ENCODE measurements at regions not wholly inside any gene's neighbourhood (a gene's known extent, or its start where the extent isn't known, plus 50 kb on each side); places are given as distances from the start of the nearest gene placed in this dataset.

DNA sequence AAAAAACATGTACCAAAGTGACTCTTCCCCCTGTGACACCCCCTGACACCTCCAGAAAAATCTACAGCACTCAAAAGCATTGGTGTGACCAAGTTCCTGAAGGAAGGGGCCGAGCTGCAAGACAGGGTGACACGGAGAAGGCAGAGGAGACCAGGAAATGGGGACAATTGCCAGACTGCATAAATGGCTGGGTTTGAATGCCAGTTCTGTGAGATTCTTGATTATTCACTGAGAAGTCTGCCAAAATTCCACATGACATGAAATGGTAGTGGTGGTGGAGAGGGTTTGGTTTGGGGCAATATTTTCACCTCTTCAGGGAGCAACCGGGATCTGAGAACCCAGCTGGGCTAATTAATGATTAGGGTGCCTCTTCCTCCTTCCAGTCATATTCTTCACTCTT lies 178.5 kb downstream of the ARL4C start:
- no peaks in the 10 kb centered on the region for H3F3A ChIP-seq (ENCODE audit: insufficient read depth, low read length)
- no peak overlapping the region for H3K4me3 ChIP-seq (ENCODE audit: low read length)
- no peaks in the 10 kb centered on the region for H3K4me1 ChIP-seq (ENCODE audit: low read length)
- no peaks in the 10 kb centered on the region for H3K9me2 ChIP-seq (replicated peaks; ENCODE audit: insufficient read depth, low read length)
- H3K27me3 ChIP-seq (replicated peaks; ENCODE audit: insufficient read depth, low read length): no peaks in the 10 kb centered on the region
- TF ChIP-seq EZH2 (optimal IDR thresholded peaks at IDR 0.05; ENCODE audit: low read depth, low read length): no peak
- TF ChIP-seq, protein P1, sequence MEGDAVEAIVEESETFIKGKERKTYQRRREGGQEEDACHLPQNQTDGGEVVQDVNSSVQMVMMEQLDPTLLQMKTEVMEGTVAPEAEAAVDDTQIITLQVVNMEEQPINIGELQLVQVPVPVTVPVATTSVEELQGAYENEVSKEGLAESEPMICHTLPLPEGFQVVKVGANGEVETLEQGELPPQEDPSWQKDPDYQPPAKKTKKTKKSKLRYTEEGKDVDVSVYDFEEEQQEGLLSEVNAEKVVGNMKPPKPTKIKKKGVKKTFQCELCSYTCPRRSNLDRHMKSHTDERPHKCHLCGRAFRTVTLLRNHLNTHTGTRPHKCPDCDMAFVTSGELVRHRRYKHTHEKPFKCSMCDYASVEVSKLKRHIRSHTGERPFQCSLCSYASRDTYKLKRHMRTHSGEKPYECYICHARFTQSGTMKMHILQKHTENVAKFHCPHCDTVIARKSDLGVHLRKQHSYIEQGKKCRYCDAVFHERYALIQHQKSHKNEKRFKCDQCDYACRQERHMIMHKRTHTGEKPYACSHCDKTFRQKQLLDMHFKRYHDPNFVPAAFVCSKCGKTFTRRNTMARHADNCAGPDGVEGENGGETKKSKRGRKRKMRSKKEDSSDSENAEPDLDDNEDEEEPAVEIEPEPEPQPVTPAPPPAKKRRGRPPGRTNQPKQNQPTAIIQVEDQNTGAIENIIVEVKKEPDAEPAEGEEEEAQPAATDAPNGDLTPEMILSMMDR (IDR thresholded peaks at IDR 0.05; ENCODE audit: low read length): no peak
- no peak for TF ChIP-seq EZH2phosphoT487 (IDR thresholded peaks at IDR 0.05; ENCODE audit: low read length)
- no peak for DNase-seq
- no peak overlapping the region for H3K9ac ChIP-seq (ENCODE audit: low read length)
- H3K9me3 ChIP-seq (replicated peaks; ENCODE audit: insufficient read depth, low read length): no peaks in the 10 kb centered on the region
- no peak overlapping the region for H3K27ac ChIP-seq (ENCODE audit: low read length)
- no peak overlapping the region for H3K4me2 ChIP-seq (ENCODE audit: low read depth, low read length)
- no peaks in the 10 kb centered on the region for H3K36me3 ChIP-seq (replicated peaks; ENCODE audit: insufficient read depth, low read length)
- H4K20me1 ChIP-seq (ENCODE audit: insufficient read depth, low read length): no peaks in the 10 kb centered on the region
- no peak overlapping the region for H2AFZ ChIP-seq (ENCODE audit: low read length)
- H3K79me2 ChIP-seq (ENCODE audit: low read length): no peaks in the 10 kb centered on the region

DNA sequence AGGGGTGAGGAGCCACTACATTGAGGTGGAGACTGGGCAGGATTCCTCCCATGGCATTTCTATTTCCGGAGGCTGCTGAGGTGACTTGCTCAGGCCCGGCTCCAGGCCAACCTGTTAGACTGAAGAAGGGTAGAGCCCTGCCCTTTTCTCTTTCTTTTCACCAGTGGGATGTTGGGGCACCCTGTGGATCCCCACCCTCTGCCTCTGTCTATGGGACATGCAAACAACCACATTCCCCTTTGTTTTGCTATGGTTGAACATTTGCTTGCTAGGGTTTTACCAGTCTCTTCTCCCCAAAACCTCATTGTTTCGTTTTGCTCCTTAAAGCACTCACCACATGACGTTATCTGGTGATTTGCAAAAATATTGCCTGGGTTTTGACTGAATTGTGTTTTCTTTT lies 183.3 kb downstream of the ARL4C start:
- Histone ChIP-seq H3K9me3 (replicated peaks; ENCODE audit: insufficient read depth, low read length) (no peaks in the 10 kb centered on the region), H3K4me2 (ENCODE audit: low read depth, low read length) (no peak overlapping the region), H3F3A (ENCODE audit: insufficient read depth, low read length) (no peaks in the 10 kb centered on the region), H2AFZ (ENCODE audit: low read length) (0 out of 2 replicates have a peak overlapping the region, but pooled peaks have one; percentile 7), H3K9me2 (replicated peaks; ENCODE audit: insufficient read depth, low read length) (no peaks in the 10 kb centered on the region), H3K4me1 (ENCODE audit: low read length) (no peaks in the 10 kb centered on the region), H3K27me3 (replicated peaks; ENCODE audit: insufficient read depth, low read length) (no peaks in the 10 kb centered on the region), H4K20me1 (ENCODE audit: insufficient read depth, low read length) (no peaks in the 10 kb centered on the region), H3K36me3 (replicated peaks; ENCODE audit: insufficient read depth, low read length) (no peaks in the 10 kb centered on the region), H3K4me3 (ENCODE audit: low read length) (no peak overlapping the region), H3K27ac (ENCODE audit: low read length) (no peak overlapping the region), H3K9ac (ENCODE audit: low read length) (no peak overlapping the region), H3K79me2 (ENCODE audit: low read length) (no peaks in the 10 kb centered on the region)
- TF ChIP-seq EZH2 (optimal IDR thresholded peaks at IDR 0.05; ENCODE audit: low read depth, low read length) (no peak), EZH2phosphoT487 (IDR thresholded peaks at IDR 0.05; ENCODE audit: low read length) (no peak)
- TF ChIP-seq, protein P1 (IDR thresholded peaks at IDR 0.05; ENCODE audit: low read length): no peak
- no peak for DNase-seq

DNA sequence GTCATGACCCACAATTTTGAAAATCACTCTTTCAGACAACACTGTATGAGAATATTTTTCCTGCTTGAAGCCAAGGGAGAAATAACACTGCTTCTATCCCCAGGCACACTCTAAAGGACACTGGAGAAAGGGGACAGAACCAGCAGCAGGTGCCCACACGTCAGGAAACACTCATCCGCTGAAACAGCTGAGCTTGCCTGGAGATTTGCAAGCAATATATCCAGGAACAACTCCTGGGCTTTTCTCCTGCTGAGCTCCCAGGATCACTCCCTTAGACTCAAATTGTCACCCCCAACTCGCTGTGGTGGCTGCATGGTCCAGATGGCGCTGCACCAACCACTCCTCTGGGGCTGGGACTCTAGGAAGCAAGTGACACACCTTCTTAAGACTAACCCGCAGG lies 186.7 kb downstream of the ARL4C start:
- H3K9ac ChIP-seq (ENCODE audit: low read length): no peak overlapping the region
- no peak overlapping the region for H2AFZ ChIP-seq (ENCODE audit: low read length)
- H3K9me3 ChIP-seq (replicated peaks; ENCODE audit: insufficient read depth, low read length): no peaks in the 10 kb centered on the region
- H3K36me3 ChIP-seq (replicated peaks; ENCODE audit: insufficient read depth, low read length): no peaks in the 10 kb centered on the region
- no peak overlapping the region for H3K27ac ChIP-seq (ENCODE audit: low read length)
- no peaks in the 10 kb centered on the region for H3K9me2 ChIP-seq (replicated peaks; ENCODE audit: insufficient read depth, low read length)
- DNase-seq: no peak
- H3K27me3 ChIP-seq (replicated peaks; ENCODE audit: insufficient read depth, low read length): no peaks in the 10 kb centered on the region
- H3F3A ChIP-seq (ENCODE audit: insufficient read depth, low read length): no peaks in the 10 kb centered on the region
- no peak overlapping the region for H3K4me2 ChIP-seq (ENCODE audit: low read depth, low read length)
- H3K4me1 ChIP-seq (ENCODE audit: low read length): no peaks in the 10 kb centered on the region
- H3K4me3 ChIP-seq (ENCODE audit: low read length): no peak overlapping the region
- TF ChIP-seq EZH2phosphoT487 (IDR thresholded peaks at IDR 0.05; ENCODE audit: low read length): no peak
- no peaks in the 10 kb centered on the region for H4K20me1 ChIP-seq (ENCODE audit: insufficient read depth, low read length)
- H3K79me2 ChIP-seq (ENCODE audit: low read length): no peaks in the 10 kb centered on the region

DNA sequence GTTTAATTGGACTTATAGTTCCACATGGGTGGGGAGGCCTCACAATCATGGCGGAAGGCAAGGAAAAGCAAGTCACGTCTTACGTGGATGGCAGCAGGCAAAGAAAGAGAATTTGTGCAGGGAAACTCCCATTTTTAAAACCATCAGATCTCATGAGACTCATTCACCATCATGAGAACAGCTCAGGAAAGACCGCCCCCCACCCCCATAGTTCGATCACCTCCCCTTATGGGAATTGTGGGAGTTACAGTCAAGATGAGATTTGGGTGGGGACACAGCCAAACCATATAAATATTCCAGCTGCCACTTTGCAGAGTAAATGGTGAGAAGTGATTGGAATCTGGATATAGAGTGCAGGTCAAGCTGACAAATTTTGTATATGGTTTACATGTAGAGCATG lies 187.4 kb downstream of the ARL4C start:
- DNase-seq: no peak
- Histone ChIP-seq H3K9me2 (replicated peaks; ENCODE audit: insufficient read depth, low read length) (no peaks in the 10 kb centered on the region), H3K27me3 (replicated peaks; ENCODE audit: insufficient read depth, low read length) (no peaks in the 10 kb centered on the region), H3K9me3 (replicated peaks; ENCODE audit: insufficient read depth, low read length) (no peaks in the 10 kb centered on the region), H2AFZ (ENCODE audit: low read length) (no peak overlapping the region), H3F3A (ENCODE audit: insufficient read depth, low read length) (no peaks in the 10 kb centered on the region), H3K4me3 (ENCODE audit: low read length) (no peak overlapping the region), H3K9ac (ENCODE audit: low read length) (no peak overlapping the region), H3K79me2 (ENCODE audit: low read length) (no peaks in the 10 kb centered on the region), H3K36me3 (replicated peaks; ENCODE audit: insufficient read depth, low read length) (no peaks in the 10 kb centered on the region), H3K27ac (ENCODE audit: low read length) (no peak overlapping the region), H3K4me1 (ENCODE audit: low read length) (no peaks in the 10 kb centered on the region), H3K4me2 (ENCODE audit: low read depth, low read length) (no peak overlapping the region), H4K20me1 (ENCODE audit: insufficient read depth, low read length) (no peaks in the 10 kb centered on the region)
- TF ChIP-seq EZH2 (optimal IDR thresholded peaks at IDR 0.05; ENCODE audit: low read depth, low read length) (no peak), EZH2phosphoT487 (IDR thresholded peaks at IDR 0.05; ENCODE audit: low read length) (no peak)
- TF ChIP-seq, protein P1 (IDR thresholded peaks at IDR 0.05; ENCODE audit: low read length): no peak
